HCT116 (cell line): ENCODE measurements at regions not wholly inside any gene's neighbourhood (a gene's known extent, or its start where the extent isn't known, plus 50 kb on each side); places are given as distances from the start of the nearest gene placed in this dataset.

ENCODE experiments used
- ATAC-seq: fragments of 200-7000 bp; cut with Tn5 transposase; 2 replicates; pipeline ENCODE4 v1.9.1; 2020; ENCODE audit warnings: mild to moderate bottlenecking, moderate library complexity
- BruUV-seq: library from RNA; stranded (reverse); fragments of 400-500 nt; replicated peaks from 2 replicates; lab custom pipeline; 2021; lab: Mats Ljungman, UMichigan
- CTCF ChIA-PET: fragments of 300-600 bp; sonication (Branson Sonifier 250); formaldehyde crosslinking; loops from one replicate; lab custom pipeline; 2021; ENCODE audit warnings: antibody characterized with exemption; lab: Charles Lee
- POLR2A ChIA-PET: fragments of 300-600, 350-600 bp; sonication (Branson Sonifier 250); formaldehyde crosslinking; loops from one replicate; lab custom pipeline; 2021; ENCODE audit warnings: antibody characterized with exemption; lab: Charles Lee
- RAD21 ChIA-PET, 2 experiments: fragments of 300-600 bp; sonication (Branson Sonifier 250); formaldehyde crosslinking; loops; one replicate each; lab custom pipeline; 2023; ENCODE audit warnings: low total read pairs in 2 of 2; ENCODE audit not compliant: uncharacterized antibody in 2 of 2, unreplicated experiment in 2 of 2, low non-redundant PET in 1 of 2; lab: Charles Lee
- DNase-seq: peaks from one replicate; pipeline ENCODE4 v3.0.0-alpha.2; 2010; ENCODE audit warnings: low read depth, low spot score
- H2AFZ ChIP-seq: fragments of 200-600 bp; shearing (Covaris generic), sonication (generic); 2 replicates; pipeline ENCODE4 v1.6.1; 2017; ENCODE audit warnings: low read depth, mixed run types, mixed read lengths, antibody characterized with exemption, low read length; ENCODE audit not compliant: poor library complexity, severe bottlenecking
- H3K27ac ChIP-seq: 2 replicates; pipeline ENCODE4 v1.5.1; 2012; ENCODE audit warnings: low read depth, low read length
- H3K27me3 ChIP-seq: fragments of 200-600 bp; sonication (generic); 2 replicates; pipeline ENCODE4 v1.6.1; 2016; ENCODE audit warnings: mixed run types, low read length, mixed read lengths; ENCODE audit not compliant: insufficient read depth
- H3K36me3 ChIP-seq, 2 experiments: fragments of 200-500 bp in 1 of 2; fragments of 200-600 bp in 1 of 2; sonication (Bioruptor generic) in 1 of 2; sonication (generic) in 1 of 2; 2 replicates each; pipeline versions ENCODE4 v1.5.1 to v1.6.1; 2014 to 2016; ENCODE audit warnings: low read length in 2 of 2, inconsistent platforms in 1 of 2, mixed read lengths in 1 of 2, mixed run types in 1 of 2; ENCODE audit not compliant: insufficient read depth in 2 of 2, control insufficient read depth in 1 of 2
- H3K4me1 ChIP-seq, 2 experiments: fragments of 200-600 bp in 1 of 2; sonication (generic) in 1 of 2; 2 replicates each; pipeline versions ENCODE4 v1.5.1 to v1.6.1; 2012 to 2017; ENCODE audit warnings: low read length in 2 of 2, inconsistent platforms in 1 of 2, mild to moderate bottlenecking in 1 of 2, mixed read lengths in 1 of 2, mixed run types in 1 of 2, moderate library complexity in 1 of 2; ENCODE audit not compliant: insufficient read depth in 2 of 2, control insufficient read depth in 1 of 2
- H3K4me2 ChIP-seq: fragments of 200-600 bp; sonication (generic); 2 replicates; pipeline ENCODE4 v1.6.1; 2017; ENCODE audit warnings: mixed run types, low read length, mixed read lengths
- H3K4me3 ChIP-seq, 2 experiments: fragments of 200-600 bp in 1 of 2; sonication (generic) in 1 of 2; replicated peaks in 1 of 2; 2 replicates each; pipeline ENCODE4 v1.5.1; 2011 to 2016; ENCODE audit warnings: low read length in 2 of 2, control low read depth in 1 of 2, low read depth in 1 of 2, mild to moderate bottlenecking in 1 of 2, mixed read lengths in 1 of 2, mixed run types in 1 of 2
- H3K79me2 ChIP-seq: fragments of 200-600 bp; sonication (generic); 2 replicates; pipeline ENCODE4 v1.6.1; 2017; ENCODE audit warnings: mild to moderate bottlenecking, mixed run types, low read length, moderate library complexity, mixed read lengths; ENCODE audit not compliant: insufficient read depth
- H3K9ac ChIP-seq: fragments of 200-600 bp; sonication (generic); 2 replicates; pipeline ENCODE4 v1.6.1; 2016; ENCODE audit warnings: low read length, mixed read lengths
- H3K9me2 ChIP-seq: fragments of 200-600 bp; sonication (generic), shearing (Covaris generic); 2 replicates; pipeline ENCODE4 v1.6.1; 2017; ENCODE audit warnings: mixed run types, mild to moderate bottlenecking, moderate library complexity; ENCODE audit not compliant: insufficient read depth
- H3K9me3 ChIP-seq, 2 experiments: fragments of 200-500 bp in 1 of 2; fragments of 200-600 bp in 1 of 2; sonication (Bioruptor generic) in 1 of 2; sonication (generic) in 1 of 2; 2 replicates each; pipeline ENCODE4 v1.6.1; 2014 to 2017; ENCODE audit warnings: low read length in 2 of 2, mixed read lengths in 2 of 2, inconsistent platforms in 1 of 2, low read depth in 1 of 2, mild to moderate bottlenecking in 1 of 2, mixed run types in 1 of 2, moderate library complexity in 1 of 2; ENCODE audit not compliant: control insufficient read depth in 1 of 2, insufficient read depth in 1 of 2
- H4K20me1 ChIP-seq: fragments of 200-600 bp; sonication (generic), shearing (Covaris generic); 2 replicates; pipeline ENCODE4 v1.6.1; 2017; ENCODE audit warnings: mixed run types, mild to moderate bottlenecking, moderate library complexity; ENCODE audit not compliant: insufficient read depth
- CBX3 ChIP-seq: IDR thresholded peaks from 2 replicates; pipeline ENCODE4 v1.6.1; 2012; ENCODE audit warnings: low read depth
- CEBPB ChIP-seq: IDR thresholded peaks from 2 replicates; pipeline ENCODE4 v1.6.1; 2012; ENCODE audit warnings: low read depth
- FOSL1 ChIP-seq: IDR thresholded peaks from 2 replicates; pipeline ENCODE4 v1.6.1; 2012; ENCODE audit warnings: low read depth
- JUND ChIP-seq: IDR thresholded peaks from 2 replicates; pipeline ENCODE4 v1.6.1; 2012
- POLR2A ChIP-seq: IDR thresholded peaks from 2 replicates; pipeline ENCODE4 v1.7.0; 2011; ENCODE audit warnings: borderline replicate concordance; ENCODE audit not compliant: insufficient read depth, insufficient read length; ENCODE audit errors: extremely low read depth
- POLR2AphosphoS5 ChIP-seq: IDR thresholded peaks from 2 replicates; pipeline ENCODE4 v1.6.1; 2011; ENCODE audit warnings: mild to moderate bottlenecking, low read depth, low read length, moderate library complexity
- SIN3A ChIP-seq: IDR thresholded peaks from 2 replicates; pipeline ENCODE4 v1.6.1; 2012; ENCODE audit warnings: low read depth
- SP1 ChIP-seq: IDR thresholded peaks from 2 replicates; pipeline ENCODE4 v1.6.1; 2012; ENCODE audit warnings: low read depth
- YY1 ChIP-seq: IDR thresholded peaks from 2 replicates; pipeline ENCODE4 v1.6.1; 2011; ENCODE audit warnings: low read length, low read depth, moderate library complexity, mild to moderate bottlenecking; ENCODE audit not compliant: insufficient replicate concordance; ENCODE audit errors: extremely low read depth
- ZFX ChIP-seq: fragments of 450-650 bp; IDR thresholded peaks from 2 replicates; pipeline ENCODE4 v1.6.1; 2017
- intact Hi-C: fragments of 100-400 bp; cut with micrococcal nuclease; formaldehyde crosslinking; loops from 2 replicates; pipeline ENCODE4 v1.10.0; 2022
- TF ChIP-seq, protein P1 (sequence below): IDR thresholded peaks from 2 replicates; pipeline ENCODE4 v1.6.1; 2011; ENCODE audit warnings: mild to moderate bottlenecking, low read length, moderate library complexity; ENCODE audit not compliant: insufficient replicate concordance; ENCODE audit errors: extremely low read depth
- TF ChIP-seq, protein P2 (sequence below): IDR thresholded peaks from 2 replicates; pipeline ENCODE4 v1.6.1; 2012
- TF ChIP-seq, protein P3 (sequence below): IDR thresholded peaks from 2 replicates; pipeline ENCODE4 v1.6.1; 2012
- TF ChIP-seq, protein P4 (sequence below), 3 experiments: fragments of 200-600 bp in 1 of 3; sonication (generic) in 1 of 3; IDR thresholded peaks in 2 of 3; conservative IDR thresholded peaks in 1 of 3; 2 replicates each; pipeline ENCODE4 v1.5.1; 2012 to 2017; ENCODE audit warnings: low read depth in 2 of 3, low read length in 2 of 3, antibody characterized with exemption in 1 of 3, borderline replicate concordance in 1 of 3, control low read depth in 1 of 3, mild to moderate bottlenecking in 1 of 3, mixed read lengths in 1 of 3, mixed run types in 1 of 3, moderate library complexity in 1 of 3; ENCODE audit not compliant: insufficient read depth in 1 of 3

DNA sequence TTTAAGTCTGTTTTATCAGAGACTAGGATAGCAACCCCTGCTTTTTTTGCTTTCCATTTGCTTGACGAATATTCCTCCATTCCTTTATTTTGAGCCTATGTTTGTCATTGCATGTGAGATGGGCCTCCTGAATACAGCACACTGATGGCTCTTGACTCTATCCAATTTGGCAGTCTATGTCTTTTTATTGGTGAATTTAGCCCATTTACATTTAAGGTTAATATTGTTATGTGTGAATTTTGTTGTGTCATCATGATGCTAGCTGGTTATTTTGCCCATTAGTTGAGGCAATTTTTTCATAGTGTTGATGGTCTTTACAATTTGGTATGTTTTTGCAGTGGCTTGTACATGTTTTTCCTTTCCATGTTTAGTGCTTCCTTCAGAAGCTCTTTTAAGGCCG, 50.7 kb upstream of the PDE4B start:
- H3K4me1 ChIP-seq: no peaks in the 10 kb centered on the region

More for the DNA sequence above, 50.7 kb upstream of the PDE4B start:
- no peaks in the 10 kb centered on the region for H3K9me2 ChIP-seq
- CTCF ChIA-PET: no interaction called here
- no peaks in the 10 kb centered on the region; a peak in 1 of 4 replicates for H3K9me3 ChIP-seq
- BruUV-seq: no TSS peak
- DNase-seq (no peak), ATAC-seq (no peak)
- H3K27ac ChIP-seq: no peak overlapping the region
- no peak overlapping the region for H3K4me3 ChIP-seq
- intact Hi-C loops: no loop called here
- RAD21 ChIA-PET: no interaction called here
- no peak overlapping the region for H2AFZ ChIP-seq
- no peaks in the 10 kb centered on the region for H3K27me3 ChIP-seq
- no peaks in the 10 kb centered on the region for H3K36me3 ChIP-seq
- H3K79me2 ChIP-seq: no peaks in the 10 kb centered on the region
- POLR2A ChIA-PET: no interaction called here
- H3K4me2 ChIP-seq: no peak overlapping the region
- no peak overlapping the region for H3K9ac ChIP-seq
- TF ChIP-seq JUND: no peak
- no peak for TF ChIP-seq SIN3A
- TF ChIP-seq, protein P1, sequence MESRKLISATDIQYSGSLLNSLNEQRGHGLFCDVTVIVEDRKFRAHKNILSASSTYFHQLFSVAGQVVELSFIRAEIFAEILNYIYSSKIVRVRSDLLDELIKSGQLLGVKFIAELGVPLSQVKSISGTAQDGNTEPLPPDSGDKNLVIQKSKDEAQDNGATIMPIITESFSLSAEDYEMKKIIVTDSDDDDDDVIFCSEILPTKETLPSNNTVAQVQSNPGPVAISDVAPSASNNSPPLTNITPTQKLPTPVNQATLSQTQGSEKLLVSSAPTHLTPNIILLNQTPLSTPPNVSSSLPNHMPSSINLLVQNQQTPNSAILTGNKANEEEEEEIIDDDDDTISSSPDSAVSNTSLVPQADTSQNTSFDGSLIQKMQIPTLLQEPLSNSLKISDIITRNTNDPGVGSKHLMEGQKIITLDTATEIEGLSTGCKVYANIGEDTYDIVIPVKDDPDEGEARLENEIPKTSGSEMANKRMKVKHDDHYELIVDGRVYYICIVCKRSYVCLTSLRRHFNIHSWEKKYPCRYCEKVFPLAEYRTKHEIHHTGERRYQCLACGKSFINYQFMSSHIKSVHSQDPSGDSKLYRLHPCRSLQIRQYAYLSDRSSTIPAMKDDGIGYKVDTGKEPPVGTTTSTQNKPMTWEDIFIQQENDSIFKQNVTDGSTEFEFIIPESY: no peak
- TF ChIP-seq POLR2A: no peak
- no peak for TF ChIP-seq YY1
- TF ChIP-seq FOSL1: no peak
- TF ChIP-seq, protein P2, sequence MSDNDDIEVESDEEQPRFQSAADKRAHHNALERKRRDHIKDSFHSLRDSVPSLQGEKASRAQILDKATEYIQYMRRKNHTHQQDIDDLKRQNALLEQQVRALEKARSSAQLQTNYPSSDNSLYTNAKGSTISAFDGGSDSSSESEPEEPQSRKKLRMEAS: no peak
- TF ChIP-seq ZFX: no peak
- TF ChIP-seq POLR2AphosphoS5: no peak
- TF ChIP-seq SP1: no peak
- TF ChIP-seq, protein P3, sequence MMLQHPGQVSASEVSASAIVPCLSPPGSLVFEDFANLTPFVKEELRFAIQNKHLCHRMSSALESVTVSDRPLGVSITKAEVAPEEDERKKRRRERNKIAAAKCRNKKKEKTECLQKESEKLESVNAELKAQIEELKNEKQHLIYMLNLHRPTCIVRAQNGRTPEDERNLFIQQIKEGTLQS: no peak
- TF ChIP-seq CBX3: no peak
- no peak for TF ChIP-seq CEBPB
- TF ChIP-seq, protein P4, sequence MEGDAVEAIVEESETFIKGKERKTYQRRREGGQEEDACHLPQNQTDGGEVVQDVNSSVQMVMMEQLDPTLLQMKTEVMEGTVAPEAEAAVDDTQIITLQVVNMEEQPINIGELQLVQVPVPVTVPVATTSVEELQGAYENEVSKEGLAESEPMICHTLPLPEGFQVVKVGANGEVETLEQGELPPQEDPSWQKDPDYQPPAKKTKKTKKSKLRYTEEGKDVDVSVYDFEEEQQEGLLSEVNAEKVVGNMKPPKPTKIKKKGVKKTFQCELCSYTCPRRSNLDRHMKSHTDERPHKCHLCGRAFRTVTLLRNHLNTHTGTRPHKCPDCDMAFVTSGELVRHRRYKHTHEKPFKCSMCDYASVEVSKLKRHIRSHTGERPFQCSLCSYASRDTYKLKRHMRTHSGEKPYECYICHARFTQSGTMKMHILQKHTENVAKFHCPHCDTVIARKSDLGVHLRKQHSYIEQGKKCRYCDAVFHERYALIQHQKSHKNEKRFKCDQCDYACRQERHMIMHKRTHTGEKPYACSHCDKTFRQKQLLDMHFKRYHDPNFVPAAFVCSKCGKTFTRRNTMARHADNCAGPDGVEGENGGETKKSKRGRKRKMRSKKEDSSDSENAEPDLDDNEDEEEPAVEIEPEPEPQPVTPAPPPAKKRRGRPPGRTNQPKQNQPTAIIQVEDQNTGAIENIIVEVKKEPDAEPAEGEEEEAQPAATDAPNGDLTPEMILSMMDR (IDR thresholded peaks at IDR 0.05 in 2 of 3, conservative IDR thresholded peaks at IDR 0.05 in 1 of 3; ENCODE audit: borderline replicate concordance in 1 of 3, insufficient read depth in 1 of 3, low read depth in 2 of 3, low read length in 2 of 3): no peak
- no peaks in the 10 kb centered on the region for H4K20me1 ChIP-seq
